ENCODE measurements at regions not wholly inside any gene's neighbourhood (a gene's known extent, or its start where the extent isn't known, plus 50 kb on each side); places are given as distances from the start of the nearest gene placed in this dataset.
"Not testable (repeated sequence)": the region's sequence is repeated elsewhere in the genome, so short reads cannot be mapped to it uniquely, and the experiment has no call there.

GRCh38 chr2:143936538-143936847 lies 583.4 kb downstream of the ZEB2 start:
- H3K4me1 Mint-ChIP-seq (ENCODE audit: low read depth), result peaks cover 9% of the 10 kb centered on the region
- H3K27me3 Mint-ChIP-seq (ENCODE audit: low read depth), result peaks cover 70% of the 10 kb centered on the region
- H3K4me3 Mint-ChIP-seq (ENCODE audit: low read depth), result peak overlapping the region; percentile 62
- DNase-seq (ENCODE audit: low spot score), result no peak
- intact Hi-C loops (cut with micrococcal nuclease), result no loop called here
- no peaks in the 10 kb centered on the region for H3K9me3 Mint-ChIP-seq
- H3K36me3 Mint-ChIP-seq (ENCODE audit: low read depth), result no peaks in the 10 kb centered on the region
- H3K27ac Mint-ChIP-seq, result no peak overlapping the region

- Mint-ChIP-seq H3K27me3 (ENCODE audit: low read depth) (peaks cover 64% of the 10 kb centered on the region), H3K4me1 (ENCODE audit: low read depth) (peaks cover 9% of the 10 kb centered on the region), H3K36me3 (ENCODE audit: low read depth) (no peaks in the 10 kb centered on the region), H3K27ac (no peak overlapping the region), H3K9me3 (no peaks in the 10 kb centered on the region), H3K4me3 (ENCODE audit: low read depth) (no peak overlapping the region)
- DNase-seq (ENCODE audit: low spot score), result no peak
- intact Hi-C loops (cut with micrococcal nuclease), result no loop called here
Measured at GRCh38 chr2:143935482-143935752, 584.5 kb downstream of the ZEB2 start.

- Mint-ChIP-seq H3K4me3 (ENCODE audit: low read depth) (no peak overlapping the region), H3K4me1 (ENCODE audit: low read depth) (peaks cover 9% of the 10 kb centered on the region), H3K27ac (no peak overlapping the region), H3K36me3 (ENCODE audit: low read depth) (no peaks in the 10 kb centered on the region), H3K9me3 (no peaks in the 10 kb centered on the region), H3K27me3 (ENCODE audit: low read depth) (peaks cover 61% of the 10 kb centered on the region)
- intact Hi-C loops (cut with micrococcal nuclease), result no loop called here
- no peak for DNase-seq (ENCODE audit: low spot score)
Measured at GRCh38 chr2:143934626-143935481, 585.1 kb downstream of the ZEB2 start.

- DNase-seq (ENCODE audit: low spot score), result no peak
- Mint-ChIP-seq H3K36me3 (ENCODE audit: low read depth) (no peaks in the 10 kb centered on the region), H3K27ac (no peak overlapping the region), H3K9me3 (no peaks in the 10 kb centered on the region), H3K27me3 (ENCODE audit: low read depth) (peaks cover 56% of the 10 kb centered on the region), H3K4me1 (ENCODE audit: low read depth) (peaks cover 9% of the 10 kb centered on the region), H3K4me3 (ENCODE audit: low read depth) (no peak overlapping the region)
- intact Hi-C loops (cut with micrococcal nuclease), result no loop called here
Measured at GRCh38 chr2:143933946-143934569, 585.9 kb downstream of the ZEB2 start.

- no peaks in the 10 kb centered on the region for H3K9me3 Mint-ChIP-seq
- intact Hi-C loops (cut with micrococcal nuclease), result no loop called here
Measured at GRCh38 chr2:143930891-143931290, 589.0 kb downstream of the ZEB2 start.

GRCh38 chr2:143928613-143929012 lies 591.3 kb downstream of the ZEB2 start:
- no peak for DNase-seq (ENCODE audit: low spot score)
- H3K4me1 Mint-ChIP-seq (ENCODE audit: low read depth), result no peaks in the 10 kb centered on the region

More at GRCh38 chr2:143930891-143931290, 589.0 kb downstream of the ZEB2 start:
- Mint-ChIP-seq H3K27ac (no peak overlapping the region), H3K36me3 (ENCODE audit: low read depth) (no peaks in the 10 kb centered on the region), H3K27me3 (ENCODE audit: low read depth) (peaks cover 57% of the 10 kb centered on the region), H3K4me3 (ENCODE audit: low read depth) (no peak overlapping the region), H3K4me1 (ENCODE audit: low read depth) (no peaks in the 10 kb centered on the region)
- DNase-seq (ENCODE audit: low spot score), result no peak

GRCh38 chr2:143928184-143928583 lies 591.7 kb downstream of the ZEB2 start:
- H3K4me3 Mint-ChIP-seq (ENCODE audit: low read depth), result no peak overlapping the region
- no peaks in the 10 kb centered on the region for H3K36me3 Mint-ChIP-seq (ENCODE audit: low read depth)
- peaks cover 39% of the 10 kb centered on the region for H3K27me3 Mint-ChIP-seq (ENCODE audit: low read depth)
- H3K27ac Mint-ChIP-seq, result no peak overlapping the region
- no peaks in the 10 kb centered on the region for H3K4me1 Mint-ChIP-seq (ENCODE audit: low read depth)
- DNase-seq (ENCODE audit: low spot score), result no peak
- intact Hi-C loops (cut with micrococcal nuclease), result no loop called here
- no peaks in the 10 kb centered on the region for H3K9me3 Mint-ChIP-seq

More at GRCh38 chr2:143928613-143929012, 591.3 kb downstream of the ZEB2 start:
- no peaks in the 10 kb centered on the region for H3K9me3 Mint-ChIP-seq
- H3K27ac Mint-ChIP-seq, result no peak overlapping the region
- H3K4me3 Mint-ChIP-seq (ENCODE audit: low read depth), result no peak overlapping the region
- H3K36me3 Mint-ChIP-seq (ENCODE audit: low read depth), result no peaks in the 10 kb centered on the region
- intact Hi-C loops (cut with micrococcal nuclease), result no loop called here
- H3K27me3 Mint-ChIP-seq (ENCODE audit: low read depth), result peaks cover 43% of the 10 kb centered on the region

- Mint-ChIP-seq H3K36me3 (ENCODE audit: low read depth) (no peaks in the 10 kb centered on the region), H3K27ac (no peak overlapping the region), H3K4me3 (ENCODE audit: low read depth) (no peak overlapping the region), H3K4me1 (ENCODE audit: low read depth) (no peaks in the 10 kb centered on the region), H3K27me3 (ENCODE audit: low read depth) (peaks cover 27% of the 10 kb centered on the region), H3K9me3 (no peaks in the 10 kb centered on the region)
- DNase-seq (ENCODE audit: low spot score), result no peak
- intact Hi-C loops (cut with micrococcal nuclease), result no loop called here
Measured at GRCh38 chr2:143926736-143927135, 593.2 kb downstream of the ZEB2 start.

- H3K36me3 Mint-ChIP-seq (ENCODE audit: low read depth); H3K27ac Mint-ChIP-seq; H3K27me3 Mint-ChIP-seq (ENCODE audit: low read depth); H3K4me1 Mint-ChIP-seq (ENCODE audit: low read depth); H3K4me3 Mint-ChIP-seq (ENCODE audit: low read depth); DNase-seq (ENCODE audit: low spot score); intact Hi-C loops (cut with micrococcal nuclease): not testable (repeated sequence)
- peaks cover 24% of the 10 kb centered on the region for H3K9me3 Mint-ChIP-seq
Measured at GRCh38 chr2:143922261-143922830, 597.6 kb downstream of the ZEB2 start.

- Mint-ChIP-seq H3K36me3 (ENCODE audit: low read depth) (no peaks in the 10 kb centered on the region), H3K9me3 (peaks cover 27% of the 10 kb centered on the region), H3K4me3 (ENCODE audit: low read depth) (no peak overlapping the region), H3K27me3 (ENCODE audit: low read depth) (no peaks in the 10 kb centered on the region), H3K27ac (no peak overlapping the region), H3K4me1 (ENCODE audit: low read depth) (no peaks in the 10 kb centered on the region)
- intact Hi-C loops (cut with micrococcal nuclease), result no loop called here
- no peak for DNase-seq (ENCODE audit: low spot score)
Measured at GRCh38 chr2:143918465-143918989, 601.4 kb downstream of the ZEB2 start.

GRCh38 chr2:143916781-143917180 lies 603.1 kb downstream of the ZEB2 start:
- no peak for DNase-seq (ENCODE audit: low spot score)
- no peak overlapping the region for H3K27ac Mint-ChIP-seq
- no peaks in the 10 kb centered on the region for H3K27me3 Mint-ChIP-seq (ENCODE audit: low read depth)
- H3K36me3 Mint-ChIP-seq (ENCODE audit: low read depth), result no peaks in the 10 kb centered on the region
- intact Hi-C loops (cut with micrococcal nuclease), result no loop called here
- H3K9me3 Mint-ChIP-seq, result peaks cover 27% of the 10 kb centered on the region
- H3K4me3 Mint-ChIP-seq (ENCODE audit: low read depth), result no peak overlapping the region
- H3K4me1 Mint-ChIP-seq (ENCODE audit: low read depth), result no peaks in the 10 kb centered on the region

GRCh38 chr2:143909577-143910353 lies 610.2 kb downstream of the ZEB2 start:
- H3K4me3 Mint-ChIP-seq (ENCODE audit: low read depth), result no peak overlapping the region

More at GRCh38 chr2:143909577-143910353, 610.2 kb downstream of the ZEB2 start:
- peaks cover 11% of the 10 kb centered on the region for H3K27me3 Mint-ChIP-seq (ENCODE audit: low read depth)
- no peaks in the 10 kb centered on the region for H3K36me3 Mint-ChIP-seq (ENCODE audit: low read depth)
- H3K27ac Mint-ChIP-seq, result no peak overlapping the region
- H3K9me3 Mint-ChIP-seq, result no peaks in the 10 kb centered on the region
- no peak for DNase-seq (ENCODE audit: low spot score)
- intact Hi-C loops (cut with micrococcal nuclease), result no loop called here
- no peaks in the 10 kb centered on the region for H3K4me1 Mint-ChIP-seq (ENCODE audit: low read depth)
